Left renal pelvis (tissue), 4 donors: ENCODE measurements at regions not wholly inside any gene's neighbourhood (a gene's known extent, or its start where the extent isn't known, plus 50 kb on each side); places are given as distances from the start of the nearest gene placed in this dataset.

Source experiments
- DNase-seq, 4 donors: peaks; one replicate each; pipeline ENCODE4 v3.0.0-alpha.2; 2013; ENCODE audit warnings: low read depth in 4 of 4, low spot score in 3 of 4

GRCh38 chr5:171600741-171601265 is 181.4 kb downstream of the FGF18 start:
- no peak for DNase-seq

GRCh38 chr5:171601266-171601881 is 181.9 kb downstream of the FGF18 start:
- no peak for DNase-seq

- DNase-seq: no peak
Observed at GRCh38 chr5:171603591-171603990, 182.0 kb upstream of the SMIM23 start.

GRCh38 chr5:171604195-171604594 is 181.4 kb upstream of the SMIM23 start:
- DNase-seq: no peak

- no peak for DNase-seq
Observed at GRCh38 chr5:171606414-171607024, 179.1 kb upstream of the SMIM23 start.

GRCh38 chr5:171607863-171608262 is 177.8 kb upstream of the SMIM23 start:
- no peak for DNase-seq

GRCh38 chr5:171609806-171610452 is 175.7 kb upstream of the SMIM23 start:
- DNase-seq: no peak

- DNase-seq: no peak
Observed at GRCh38 chr5:171610686-171611085, 174.9 kb upstream of the SMIM23 start.

- no peak for DNase-seq
Observed at GRCh38 chr5:171612749-171613148, 172.9 kb upstream of the SMIM23 start.

GRCh38 chr5:171614511-171614910 is 171.1 kb upstream of the SMIM23 start:
- no peak for DNase-seq

- DNase-seq: peak in 1 of 4 donors; percentile 27
Observed at GRCh38 chr5:171614971-171615653, 170.5 kb upstream of the SMIM23 start.

- DNase-seq: no peak
Observed at GRCh38 chr5:171615705-171616640, 169.6 kb upstream of the SMIM23 start.

GRCh38 chr5:171617266-171617665 is 168.4 kb upstream of the SMIM23 start:
- no peak for DNase-seq

- DNase-seq: no peak
Observed at GRCh38 chr5:171617817-171618591, 167.6 kb upstream of the SMIM23 start.

GRCh38 chr5:171619196-171619595 is 166.4 kb upstream of the SMIM23 start:
- DNase-seq: no peak

GRCh38 chr5:171619744-171620143 is 165.9 kb upstream of the SMIM23 start:
- no peak for DNase-seq

GRCh38 chr5:171622010-171622409 is 163.6 kb upstream of the SMIM23 start:
- no peak for DNase-seq

GRCh38 chr5:171623107-171623506 is 162.5 kb upstream of the SMIM23 start:
- no peak for DNase-seq

GRCh38 chr5:171623551-171624097 is 162.0 kb upstream of the SMIM23 start:
- peak in 2 of 4 donors; percentile 35 to 42 for DNase-seq
